GM19397 (cell line): ENCODE measurements at regions not wholly inside any gene's neighbourhood (a gene's known extent, or its start where the extent isn't known, plus 50 kb on each side); places are given as distances from the start of the nearest gene placed in this dataset.

Experiments used
- ATAC-seq: cut with Tn5 transposase; IDR thresholded peaks from one replicate; pipeline ENCODE4 v1.9.1; 2021; ENCODE audit warnings: mild to moderate bottlenecking, moderate library complexity; ENCODE audit not compliant: unreplicated experiment

- ATAC-seq, result no peak
Measured at GRCh38 chr3:160163229-160163878, 61.9 kb upstream of the C3orf80 start.

- no peak for ATAC-seq
Measured at GRCh38 chr3:160168246-160168645, 57.0 kb upstream of the C3orf80 start.

DNA sequence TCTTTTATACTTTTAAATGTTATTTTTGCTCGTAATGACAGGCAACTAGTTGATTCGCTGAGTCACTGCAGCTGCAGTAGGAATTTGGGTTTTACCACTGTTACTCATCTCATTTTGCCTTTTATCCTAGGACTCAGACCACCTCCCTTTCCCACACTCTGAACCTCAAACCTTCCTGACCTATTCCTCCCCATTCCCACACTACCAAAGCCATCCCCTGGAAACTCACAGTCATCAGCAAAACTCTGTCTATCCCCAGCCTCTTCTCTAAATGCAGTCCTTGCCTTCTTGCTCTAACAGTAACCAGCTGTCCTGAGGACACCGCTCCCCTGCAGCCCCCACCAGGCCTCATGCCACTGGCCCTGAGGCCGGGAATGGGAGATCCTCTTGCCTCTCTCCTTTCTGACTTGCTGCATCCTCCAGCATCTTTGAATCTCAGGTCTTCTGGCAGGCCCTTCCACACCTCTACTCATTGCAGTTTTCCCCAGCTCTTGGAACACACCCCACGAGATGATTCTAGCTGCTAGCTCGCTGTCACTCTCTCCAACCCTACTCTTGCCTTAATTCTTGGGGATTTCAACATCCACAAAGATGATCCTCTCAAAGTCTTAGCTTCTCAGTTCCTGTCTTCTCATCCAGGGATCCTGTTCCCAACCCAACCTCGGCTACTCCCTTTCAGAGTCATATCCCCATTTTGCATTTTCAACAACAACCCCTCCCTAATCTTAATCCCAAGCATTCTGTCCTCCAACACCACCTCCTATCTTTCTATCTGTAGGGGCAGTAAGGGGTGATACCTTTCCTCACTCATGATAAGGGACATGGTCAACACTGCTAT is 55.9 kb upstream of the C3orf80 start:
- ATAC-seq, result no peak

DNA sequence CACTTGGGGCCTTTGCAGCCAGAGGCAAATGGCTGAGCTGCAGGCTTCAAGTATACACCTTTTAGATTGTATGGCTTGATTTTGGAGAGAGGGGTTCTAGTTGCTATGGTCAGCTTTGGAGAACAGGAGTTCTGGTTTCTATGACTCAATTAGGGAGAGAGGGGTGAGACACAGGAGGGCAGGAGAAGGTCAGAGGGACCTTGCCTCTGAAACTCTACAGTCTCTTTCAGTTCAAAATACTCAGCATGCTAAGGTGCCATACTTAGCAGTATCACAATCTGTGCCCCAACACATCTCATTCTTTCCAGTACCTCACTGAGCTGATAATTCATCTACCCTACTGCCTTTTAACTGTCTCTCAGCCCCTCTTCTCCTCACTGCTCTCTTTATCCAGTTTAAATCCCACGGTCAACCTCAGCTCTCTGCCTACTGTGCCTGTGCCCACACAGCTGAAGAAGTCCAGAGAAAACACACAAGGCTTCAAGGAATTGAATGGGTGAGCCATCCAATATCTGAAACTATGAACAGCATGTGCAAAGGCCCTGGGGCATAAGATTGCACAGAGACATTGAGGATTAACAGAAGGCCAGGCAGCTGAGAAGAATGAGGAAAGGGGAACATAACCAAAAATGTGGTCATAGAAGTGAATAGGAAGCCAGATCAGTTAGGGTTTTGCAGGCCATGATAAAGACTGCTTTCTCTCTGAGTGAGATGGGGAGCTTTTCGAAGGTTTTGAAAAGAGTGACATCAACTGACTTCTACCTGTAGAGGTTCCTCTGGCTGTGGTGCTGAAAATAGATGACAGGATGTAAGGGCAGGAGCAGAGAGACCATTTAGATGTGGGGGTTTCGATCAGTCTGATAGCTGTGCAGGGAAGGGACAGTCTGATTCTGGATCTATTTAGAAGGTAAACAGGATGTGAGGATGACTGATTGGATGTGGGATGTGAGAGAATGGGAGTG is 54.5 kb upstream of the C3orf80 start:
- ATAC-seq, result peak; percentile 60

DNA sequence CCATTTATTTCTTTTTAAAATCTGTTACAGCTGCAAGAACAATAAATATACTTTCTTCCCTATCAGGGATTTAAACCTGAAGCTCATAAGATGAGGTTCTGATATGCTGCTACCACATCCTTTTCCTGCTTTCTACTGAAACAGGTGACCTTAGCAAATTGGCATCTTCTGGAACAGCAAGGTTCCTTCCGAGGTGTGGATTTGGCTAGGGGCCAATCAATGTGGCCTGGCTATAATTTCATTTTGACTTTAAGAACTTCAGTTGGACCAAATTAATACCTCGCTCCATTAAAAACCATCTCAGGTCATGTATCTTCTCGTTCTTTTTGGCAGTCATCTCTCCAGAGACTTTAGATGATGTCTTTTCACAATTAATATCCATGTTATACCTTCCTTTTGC is 53.4 kb upstream of the C3orf80 start:
- ATAC-seq, result no peak

- ATAC-seq, result no peak
Measured at GRCh38 chr3:160174621-160175020, 50.6 kb upstream of the C3orf80 start.
